NCI-H345 treated with DMSO at 0.1 percent for 48 hours (cell line): ENCODE measurements at regions not wholly inside any gene's neighbourhood (a gene's known extent, or its start where the extent isn't known, plus 50 kb on each side); places are given as distances from the start of the nearest gene placed in this dataset.

ENCODE experiments used
- DNase-seq: peaks from one replicate; lab custom pipeline; 2025; ENCODE audit not compliant: unreplicated experiment; lab: John Stamatoyannopoulos, UW

DNA sequence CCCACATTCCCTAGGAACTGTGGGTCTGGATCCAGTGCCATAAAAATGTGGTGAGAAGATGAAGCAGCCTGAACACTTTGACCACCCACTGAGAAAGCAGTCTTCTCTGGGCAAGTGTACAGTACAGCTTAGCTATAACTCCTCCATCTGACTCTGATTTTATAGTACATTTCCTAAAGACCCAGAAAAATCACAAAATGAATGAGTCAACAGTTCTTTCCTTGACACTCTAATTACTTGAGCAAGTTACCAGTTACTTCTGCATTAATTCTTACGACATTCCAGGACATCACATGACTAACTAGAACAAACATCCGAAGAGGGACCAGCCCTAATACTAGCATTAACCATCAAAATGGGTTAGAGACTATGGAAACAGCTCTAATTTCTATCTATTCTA lies 148.1 kb upstream of the PEX5L start:
- no peak for DNase-seq

DNA sequence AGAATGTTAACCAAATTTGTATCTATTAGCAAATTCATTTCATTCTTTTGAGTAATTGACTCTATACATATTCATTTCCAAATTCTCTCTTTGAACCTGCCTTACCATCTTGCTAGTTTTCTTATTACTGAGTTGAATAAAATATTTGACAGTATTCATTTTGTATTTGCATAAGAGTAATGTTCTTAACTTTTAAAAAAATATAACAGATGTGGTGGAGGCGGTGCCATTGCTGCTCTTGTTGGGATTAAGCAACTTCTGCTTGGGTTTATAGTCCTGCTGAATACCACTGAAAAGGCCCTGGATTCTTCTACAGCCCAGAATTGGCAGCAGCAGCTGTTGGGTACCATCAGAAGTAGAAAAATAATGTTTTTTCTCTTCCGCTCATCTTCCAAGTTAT lies 148.9 kb upstream of the PEX5L start:
- DNase-seq: no peak

- DNase-seq: no peak
Observed at GRCh38 chr3:180188512-180189309, 152.0 kb upstream of the PEX5L start.

- DNase-seq: no peak
Observed at GRCh38 chr3:180189310-180189648, 152.5 kb upstream of the PEX5L start.

- DNase-seq: no peak
Observed at GRCh38 chr3:180196658-180197057, 159.9 kb upstream of the PEX5L start.

GRCh38 chr3:180199417-180199995 lies 162.8 kb upstream of the PEX5L start:
- no peak for DNase-seq

- no peak for DNase-seq
Observed at GRCh38 chr3:180215866-180216265, 179.1 kb upstream of the PEX5L start.

- no peak for DNase-seq
Observed at GRCh38 chr3:180223268-180223667, 186.5 kb upstream of the PEX5L start.

GRCh38 chr3:180229113-180229512 lies 192.4 kb upstream of the PEX5L start:
- DNase-seq: no peak

DNA sequence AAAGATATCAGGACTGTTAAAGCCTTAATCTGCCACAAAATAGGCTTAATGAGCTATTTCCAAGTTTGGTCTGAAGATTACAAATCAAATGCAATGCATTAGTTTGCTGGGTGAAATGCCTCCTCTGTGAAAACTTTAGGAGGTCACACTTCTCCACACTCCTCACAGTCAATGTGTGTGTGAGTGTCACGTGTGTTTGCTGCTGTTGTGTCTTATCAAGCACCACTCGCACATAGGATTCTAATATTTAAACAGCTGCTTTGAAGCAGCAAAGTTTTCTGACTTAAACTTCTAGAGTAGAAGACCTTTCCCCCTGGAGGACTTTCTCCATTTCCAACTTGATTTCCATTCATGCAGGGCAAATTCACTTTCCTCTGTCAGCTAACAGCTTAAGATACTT lies 203.2 kb upstream of the PEX5L start:
- no peak for DNase-seq

- DNase-seq: no peak
Observed at GRCh38 chr3:180246688-180247195, 210.0 kb upstream of the PEX5L start.

DNA sequence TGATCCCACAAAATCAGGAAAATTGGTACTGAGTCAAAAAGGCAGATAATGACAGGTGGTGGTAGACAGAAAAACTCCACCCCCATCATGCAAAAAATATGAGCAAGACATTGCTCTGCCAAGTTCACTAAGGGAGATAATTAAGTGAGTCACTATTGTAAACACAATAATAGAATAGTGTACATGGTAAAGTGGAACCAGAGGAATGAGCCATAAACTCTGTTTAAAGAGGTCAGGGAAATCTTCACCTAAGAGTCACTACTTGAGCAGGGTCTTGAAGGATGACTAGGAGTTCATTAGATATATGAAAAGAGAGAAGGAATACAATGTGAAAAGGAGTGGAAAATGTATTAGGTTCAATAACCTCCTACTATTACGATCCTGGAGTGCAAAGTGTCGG lies 213.4 kb upstream of the PEX5L start:
- DNase-seq: no peak

GRCh38 chr3:180252683-180253082 lies 215.9 kb upstream of the PEX5L start:
- DNase-seq: peak; percentile 70

GRCh38 chr3:180253283-180253682 lies 216.5 kb upstream of the PEX5L start:
- no peak for DNase-seq

DNA sequence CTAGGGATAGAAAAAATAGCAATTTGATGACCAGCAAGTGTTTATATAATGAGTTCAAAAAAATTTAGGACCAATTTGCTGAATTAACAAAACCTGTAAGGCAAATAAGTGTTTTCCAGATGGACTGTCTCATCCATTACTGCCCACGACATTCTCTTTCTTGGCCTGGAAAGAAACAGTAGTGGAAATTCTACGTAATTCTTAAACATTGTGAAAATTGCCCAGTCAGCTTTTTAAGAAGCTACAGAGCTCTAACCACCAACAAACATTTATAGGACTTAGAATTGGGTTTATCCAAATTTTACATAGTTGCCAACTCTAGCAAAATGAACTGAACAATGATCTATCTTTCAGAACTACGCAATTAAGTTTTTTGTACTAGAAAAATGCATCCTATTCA lies 227.7 kb upstream of the PEX5L start:
- DNase-seq: no peak

GRCh38 chr3:180265551-180265950 lies 228.8 kb upstream of the PEX5L start:
- DNase-seq: no peak

GRCh38 chr3:180267202-180267843 lies 230.6 kb upstream of the PEX5L start:
- no peak for DNase-seq

DNA sequence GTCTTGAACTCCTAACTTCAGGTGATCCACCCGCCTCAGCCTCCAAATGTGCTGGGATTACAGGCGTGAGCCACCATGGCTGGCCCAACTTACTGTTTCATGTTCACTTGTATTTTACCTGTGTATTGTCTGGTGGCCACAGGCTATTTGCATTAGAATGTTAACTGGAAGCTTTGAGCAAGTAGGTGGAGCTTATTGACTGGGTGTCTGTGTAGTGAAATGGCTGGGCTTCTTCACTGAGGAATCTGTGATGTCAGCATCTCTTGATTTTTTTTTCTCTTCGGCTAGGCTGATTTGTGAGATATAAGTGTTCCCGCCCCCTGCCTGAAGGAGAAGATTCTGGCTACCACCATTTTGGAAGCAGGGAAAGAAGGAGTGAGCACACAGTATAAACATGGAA lies 237.8 kb upstream of the PEX5L start:
- DNase-seq: no peak

GRCh38 chr3:180275176-180275575 lies 238.4 kb upstream of the PEX5L start:
- DNase-seq: no peak

DNA sequence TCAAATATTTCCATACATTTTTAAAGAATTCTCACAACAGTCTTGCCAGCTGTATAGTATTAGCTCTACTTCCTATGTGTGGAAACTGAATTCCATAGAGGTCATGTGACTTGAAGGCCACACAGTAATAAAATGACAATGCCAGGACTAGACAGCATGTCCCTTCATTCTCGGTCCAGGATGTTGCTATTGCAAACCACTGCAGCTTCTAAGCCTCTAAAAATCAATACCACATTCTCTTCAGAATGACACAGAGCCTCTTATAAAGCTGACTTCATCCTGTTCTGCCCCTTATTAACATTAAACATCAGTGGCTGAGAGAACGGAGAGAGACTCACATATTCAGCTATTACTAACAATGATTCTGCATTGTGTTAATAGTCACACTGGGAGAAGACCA lies 240.3 kb upstream of the PEX5L start:
- DNase-seq: no peak

GRCh38 chr3:180278583-180279188 lies 241.9 kb upstream of the PEX5L start:
- DNase-seq: no peak

DNA sequence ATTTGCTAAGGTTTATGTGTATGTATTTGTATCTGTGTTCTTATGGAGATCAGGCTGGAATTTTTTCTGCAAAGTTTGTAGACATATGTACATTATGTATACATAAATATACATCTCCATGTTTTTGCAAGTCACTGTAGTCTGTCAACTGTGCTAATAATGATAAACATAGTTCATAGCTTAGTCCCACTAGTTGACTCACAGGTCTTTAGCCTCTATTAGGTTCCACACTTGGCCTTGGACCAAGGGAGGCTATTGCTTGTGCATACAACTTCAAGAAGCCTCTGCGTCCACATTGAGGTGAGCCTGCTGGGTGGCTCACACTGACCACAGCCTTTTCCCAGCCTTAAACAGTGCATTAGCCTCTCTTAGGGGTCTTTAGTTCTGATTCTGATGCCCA lies 243.8 kb upstream of the PEX5L start:
- no peak for DNase-seq
